ENCODE measurements at regions not wholly inside any gene's neighbourhood (a gene's known extent, or its start where the extent isn't known, plus 50 kb on each side); places are given as distances from the start of the nearest gene placed in this dataset.
"Not testable (repeated sequence)": the region's sequence is repeated elsewhere in the genome, so short reads cannot be mapped to it uniquely, and the experiment has no call there.

DNA sequence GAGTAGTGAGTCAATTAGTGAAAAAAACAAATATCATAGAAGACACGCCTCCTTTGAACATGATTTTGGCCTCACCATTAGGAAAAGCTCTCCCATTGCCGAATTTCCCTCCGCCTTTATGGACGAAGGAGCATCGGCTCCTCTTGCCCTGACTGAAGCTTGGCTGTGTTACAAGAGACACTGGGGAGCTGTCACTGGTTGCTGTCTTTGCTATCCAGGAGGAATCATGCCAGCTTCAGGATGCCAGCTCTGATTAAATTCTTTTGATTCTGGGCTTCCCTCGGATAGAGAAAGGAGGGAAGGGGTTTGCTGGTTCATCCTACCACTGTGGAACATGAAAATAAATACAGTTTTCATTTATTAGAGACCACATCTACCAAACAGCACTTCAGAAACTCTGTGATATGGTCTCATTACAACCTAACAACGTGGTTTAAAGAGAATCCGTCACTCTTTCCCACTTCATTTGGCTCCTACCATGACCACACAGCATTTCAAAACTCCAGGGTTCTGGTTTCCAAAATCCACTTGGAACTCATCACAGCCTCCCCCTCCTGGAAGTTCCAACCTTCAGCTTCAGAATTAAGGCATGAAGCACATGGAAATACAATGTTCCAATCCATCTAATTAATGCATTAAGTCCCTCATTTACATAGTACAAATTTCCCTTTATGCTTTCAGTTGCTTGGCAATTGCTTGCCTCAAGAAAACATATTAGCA lies 446.0 kb downstream of the EFNB2 start:
- H3K27ac ChIP-seq = no peak overlapping the region
- no peak overlapping the region for H3K4me3 ChIP-seq (replicated peaks in 1 of 3)
- 78 to 84% methylated on average over 8 of the region's 8 CpGs for WGBS, 2 donors
- no peaks in the 10 kb centered on the region for H3K4me1 ChIP-seq
- no peak for TF ChIP-seq POLR2A (IDR thresholded peaks at IDR 0.05)
- TF ChIP-seq, protein P1, sequence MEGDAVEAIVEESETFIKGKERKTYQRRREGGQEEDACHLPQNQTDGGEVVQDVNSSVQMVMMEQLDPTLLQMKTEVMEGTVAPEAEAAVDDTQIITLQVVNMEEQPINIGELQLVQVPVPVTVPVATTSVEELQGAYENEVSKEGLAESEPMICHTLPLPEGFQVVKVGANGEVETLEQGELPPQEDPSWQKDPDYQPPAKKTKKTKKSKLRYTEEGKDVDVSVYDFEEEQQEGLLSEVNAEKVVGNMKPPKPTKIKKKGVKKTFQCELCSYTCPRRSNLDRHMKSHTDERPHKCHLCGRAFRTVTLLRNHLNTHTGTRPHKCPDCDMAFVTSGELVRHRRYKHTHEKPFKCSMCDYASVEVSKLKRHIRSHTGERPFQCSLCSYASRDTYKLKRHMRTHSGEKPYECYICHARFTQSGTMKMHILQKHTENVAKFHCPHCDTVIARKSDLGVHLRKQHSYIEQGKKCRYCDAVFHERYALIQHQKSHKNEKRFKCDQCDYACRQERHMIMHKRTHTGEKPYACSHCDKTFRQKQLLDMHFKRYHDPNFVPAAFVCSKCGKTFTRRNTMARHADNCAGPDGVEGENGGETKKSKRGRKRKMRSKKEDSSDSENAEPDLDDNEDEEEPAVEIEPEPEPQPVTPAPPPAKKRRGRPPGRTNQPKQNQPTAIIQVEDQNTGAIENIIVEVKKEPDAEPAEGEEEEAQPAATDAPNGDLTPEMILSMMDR (IDR thresholded peaks at IDR 0.05) = no peak
- intact Hi-C loops (cut with DNase I) = loop anchor here (10.0 kb wide), 1 partner anchor 445 kb away; the partner anchor contains the start of gene EFNB2
- no peaks in the 10 kb centered on the region for H3K27me3 ChIP-seq
- DNase-seq = no peak
- H3K36me3 ChIP-seq = no peaks in the 10 kb centered on the region
- H3K9me3 ChIP-seq = no peaks in the 10 kb centered on the region

DNA sequence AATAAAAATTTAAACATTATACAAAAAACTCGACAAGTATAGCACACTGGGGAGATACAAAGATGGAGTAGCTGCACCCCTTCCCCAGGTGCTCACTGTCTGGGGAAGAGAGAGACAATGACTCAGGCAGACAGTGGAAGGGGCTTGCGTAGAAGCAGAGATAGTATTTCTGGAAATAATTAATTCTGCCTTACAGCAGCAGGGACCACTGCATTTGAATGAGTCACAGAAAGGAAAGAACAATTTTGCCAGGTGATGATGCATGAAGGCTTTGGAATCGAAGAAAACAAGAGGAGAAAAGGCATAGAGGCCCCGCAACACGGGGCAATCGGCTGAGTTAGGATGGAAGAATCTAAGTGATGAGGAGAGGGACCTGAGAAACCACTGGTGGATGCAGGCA lies 447.4 kb downstream of the EFNB2 start:
- intact Hi-C loops (cut with DNase I) = loop anchor here (10.0 kb wide), 1 partner anchor 447 kb away; the partner anchor contains the start of gene EFNB2
- H3K4me3 ChIP-seq (replicated peaks in 1 of 3) = no peak overlapping the region
- H3K36me3 ChIP-seq = no peaks in the 10 kb centered on the region
- no peaks in the 10 kb centered on the region for H3K9me3 ChIP-seq
- WGBS, 2 donors = 85 to 88% methylated on average over 6 of the region's 6 CpGs
- TF ChIP-seq POLR2A (IDR thresholded peaks at IDR 0.05) = no peak
- TF ChIP-seq, protein P1 (IDR thresholded peaks at IDR 0.05) = no peak
- no peak for DNase-seq
- H3K27me3 ChIP-seq = no peaks in the 10 kb centered on the region
- no peaks in the 10 kb centered on the region for H3K4me1 ChIP-seq
- no peak overlapping the region for H3K27ac ChIP-seq

DNA sequence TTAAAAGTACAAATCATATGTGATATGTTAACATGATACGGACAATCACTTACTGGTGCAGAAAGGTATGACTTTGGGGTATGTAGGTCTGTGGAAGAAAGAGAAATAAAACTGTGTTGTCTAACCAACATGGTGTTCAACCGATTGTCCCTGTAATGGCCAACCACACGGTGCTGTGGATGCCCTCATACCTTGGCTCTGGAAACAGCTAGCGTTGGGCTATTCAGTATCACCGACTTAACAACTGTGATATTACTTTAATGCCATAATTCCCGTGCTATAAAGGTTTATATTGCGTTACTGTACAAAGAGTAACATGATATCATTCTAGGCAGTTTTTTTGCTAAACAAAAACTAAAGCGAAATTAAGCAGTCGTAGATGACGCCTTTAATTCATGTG lies 448.3 kb downstream of the EFNB2 start:
- intact Hi-C loops (cut with DNase I) = loop anchor here (10.0 kb wide), 1 partner anchor 448 kb away; the partner anchor contains the start of gene EFNB2
- no peak overlapping the region for H3K27ac ChIP-seq
- WGBS, 2 donors = 96 to 98% methylated on average over 10 of the region's 10 CpGs

DNA sequence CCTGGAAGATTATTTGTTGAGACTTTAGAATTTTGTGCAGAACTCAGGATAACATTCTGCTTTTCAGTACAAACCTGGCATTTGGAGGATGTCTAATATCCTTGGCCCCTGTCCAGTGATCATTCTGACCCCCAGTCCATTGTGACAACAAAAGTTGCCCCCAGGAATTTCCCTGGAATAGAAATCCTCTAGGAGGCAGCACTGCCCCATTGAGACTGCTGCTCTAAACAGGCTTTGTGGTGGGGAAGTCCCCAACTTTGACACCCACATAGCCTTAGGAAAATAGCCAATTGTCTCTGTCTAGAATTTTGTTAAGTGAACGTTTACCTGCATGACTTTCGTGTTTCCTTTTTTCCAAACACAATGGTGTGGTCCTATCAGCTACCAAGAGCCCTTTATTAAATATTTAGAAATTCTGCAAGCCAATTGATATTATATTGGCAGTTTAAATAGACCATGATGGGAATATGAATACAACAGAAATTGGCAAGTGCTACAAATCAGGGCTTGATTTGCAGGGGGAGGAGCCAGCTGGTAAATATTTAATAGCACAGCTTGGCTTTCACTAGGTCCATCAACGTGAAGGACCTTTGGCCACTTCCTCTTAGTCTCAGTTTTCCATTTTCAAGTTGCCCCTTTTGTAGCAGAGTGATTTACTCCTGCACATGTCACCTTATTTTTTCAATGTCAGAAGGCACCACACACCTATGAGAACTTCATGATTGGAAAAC lies 451.7 kb downstream of the EFNB2 start:
- intact Hi-C loops (cut with DNase I) = loop anchor here (10.0 kb wide), 1 partner anchor 451 kb away; the partner anchor contains the start of gene EFNB2
- TF ChIP-seq, protein P1 (IDR thresholded peaks at IDR 0.05) = peak in 5 of 6 experiments; percentile 21 to 65 (median 57)
- TF ChIP-seq POLR2A (IDR thresholded peaks at IDR 0.05) = no peak
- DNase-seq = peak; percentile 31 to 40

More for the DNA sequence above, 448.3 kb downstream of the EFNB2 start:
- no peaks in the 10 kb centered on the region for H3K9me3 ChIP-seq
- H3K4me1 ChIP-seq = no peaks in the 10 kb centered on the region
- H3K27me3 ChIP-seq = no peaks in the 10 kb centered on the region
- H3K36me3 ChIP-seq = no peaks in the 10 kb centered on the region
- TF ChIP-seq POLR2A (IDR thresholded peaks at IDR 0.05) = no peak
- TF ChIP-seq, protein P1 (IDR thresholded peaks at IDR 0.05) = no peak
- no peak for DNase-seq
- no peak overlapping the region for H3K4me3 ChIP-seq (replicated peaks in 1 of 3)

DNA sequence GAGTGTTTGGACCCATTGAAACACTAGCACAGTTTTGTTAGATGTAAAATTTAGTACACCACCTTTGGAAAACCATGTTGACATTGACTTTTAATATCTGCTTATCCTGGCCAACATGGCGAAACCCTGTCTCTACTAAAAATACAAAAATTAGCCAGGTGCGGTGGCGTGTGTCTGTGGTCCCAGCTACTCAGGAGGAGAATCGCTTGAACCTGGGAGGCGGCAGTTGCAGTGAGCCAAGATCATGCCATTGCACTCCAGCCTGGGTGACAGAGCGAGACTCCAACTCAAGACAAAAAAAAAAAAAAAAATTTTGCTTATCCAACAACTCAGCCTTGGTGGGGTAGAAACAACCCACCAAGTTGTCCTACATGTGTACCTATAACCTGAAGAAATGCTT lies 454.2 kb downstream of the EFNB2 start:
- H3K4me1 ChIP-seq; H3K4me3 ChIP-seq (replicated peaks in 1 of 3); H3K36me3 ChIP-seq; H3K27me3 ChIP-seq; H3K27ac ChIP-seq; H3K9me3 ChIP-seq: not testable (repeated sequence)
- intact Hi-C loops (cut with DNase I) = loop anchor here (10.0 kb wide), 1 partner anchor 454 kb away; the partner anchor contains the start of gene EFNB2
- WGBS, 2 donors = 38 to 57% methylated on average over 6 of the region's 6 CpGs
- DNase-seq = peak; percentile 55 to 70

More for the DNA sequence above, 451.7 kb downstream of the EFNB2 start:
- no peaks in the 10 kb centered on the region for H3K27me3 ChIP-seq
- no peaks in the 10 kb centered on the region for H3K4me1 ChIP-seq
- no peak overlapping the region for H3K27ac ChIP-seq
- H3K36me3 ChIP-seq = no peaks in the 10 kb centered on the region
- H3K4me3 ChIP-seq (replicated peaks in 1 of 3) = no peak overlapping the region
- H3K9me3 ChIP-seq = no peaks in the 10 kb centered on the region
- WGBS, 2 donors = 57 to 66% methylated on average over 3 of the region's 3 CpGs

Measured in thyroid gland (tissue), 4 donors.